ENCODE measurements at regions not wholly inside any gene's neighbourhood (a gene's known extent, or its start where the extent isn't known, plus 50 kb on each side); places are given as distances from the start of the nearest gene placed in this dataset.

DNA sequence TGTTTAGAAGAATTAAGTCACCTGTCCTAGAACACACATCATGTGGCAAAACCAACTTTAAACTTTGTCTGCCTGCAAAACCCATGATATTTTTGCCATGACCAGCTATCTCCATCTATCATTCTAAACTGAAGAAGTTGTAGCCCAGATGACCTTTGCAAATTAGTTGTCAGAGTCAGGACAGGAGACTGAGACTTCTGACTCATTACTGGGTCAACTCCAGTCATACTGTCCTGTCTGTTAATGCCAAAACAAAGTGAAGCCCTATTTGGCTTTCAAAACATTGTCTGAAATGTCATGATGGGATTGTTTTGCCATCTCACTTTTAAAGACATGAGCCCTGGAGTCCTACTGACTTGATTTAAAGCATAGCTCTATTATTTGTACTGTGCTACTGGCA, 365.7 kb upstream of the CPEB2 start:
- Histone ChIP-seq H3K36me3 (ENCODE audit: control insufficient read depth, low read length) (no peaks in the 10 kb centered on the region), H4K20me1 (ENCODE audit: control insufficient read depth, insufficient read depth, low read depth, low read length) (no peaks in the 10 kb centered on the region), H3K79me2 (ENCODE audit: control insufficient read depth, low read length) (no peaks in the 10 kb centered on the region), H3F3A (ENCODE audit: control insufficient read depth, insufficient read depth) (no peaks in the 10 kb centered on the region), H3K4me2 (ENCODE audit: low read length) (no peak overlapping the region), H3K4me3 (ENCODE audit: low read length) (no peak overlapping the region), H3K27ac (ENCODE audit: low read depth, low read length) (no peak overlapping the region), H3K4me1 (ENCODE audit: control insufficient read depth, low read length) (no peaks in the 10 kb centered on the region), H3K27me3 (ENCODE audit: control insufficient read depth, low read length) (no peaks in the 10 kb centered on the region), H3K9me2 (replicated peaks; ENCODE audit: control insufficient read depth, low read length) (no peaks in the 10 kb centered on the region), H3K9me3 (ENCODE audit: control insufficient read depth, insufficient read depth, low read length) (no peaks in the 10 kb centered on the region)
- TF ChIP-seq, protein P1, sequence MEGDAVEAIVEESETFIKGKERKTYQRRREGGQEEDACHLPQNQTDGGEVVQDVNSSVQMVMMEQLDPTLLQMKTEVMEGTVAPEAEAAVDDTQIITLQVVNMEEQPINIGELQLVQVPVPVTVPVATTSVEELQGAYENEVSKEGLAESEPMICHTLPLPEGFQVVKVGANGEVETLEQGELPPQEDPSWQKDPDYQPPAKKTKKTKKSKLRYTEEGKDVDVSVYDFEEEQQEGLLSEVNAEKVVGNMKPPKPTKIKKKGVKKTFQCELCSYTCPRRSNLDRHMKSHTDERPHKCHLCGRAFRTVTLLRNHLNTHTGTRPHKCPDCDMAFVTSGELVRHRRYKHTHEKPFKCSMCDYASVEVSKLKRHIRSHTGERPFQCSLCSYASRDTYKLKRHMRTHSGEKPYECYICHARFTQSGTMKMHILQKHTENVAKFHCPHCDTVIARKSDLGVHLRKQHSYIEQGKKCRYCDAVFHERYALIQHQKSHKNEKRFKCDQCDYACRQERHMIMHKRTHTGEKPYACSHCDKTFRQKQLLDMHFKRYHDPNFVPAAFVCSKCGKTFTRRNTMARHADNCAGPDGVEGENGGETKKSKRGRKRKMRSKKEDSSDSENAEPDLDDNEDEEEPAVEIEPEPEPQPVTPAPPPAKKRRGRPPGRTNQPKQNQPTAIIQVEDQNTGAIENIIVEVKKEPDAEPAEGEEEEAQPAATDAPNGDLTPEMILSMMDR (IDR thresholded peaks at IDR 0.05; ENCODE audit: low read depth, low read length, poor library complexity, severe bottlenecking) = no peak
- no peak for TF ChIP-seq EZH2phosphoT487 (IDR thresholded peaks at IDR 0.05; ENCODE audit: borderline replicate concordance, low read length)

DNA sequence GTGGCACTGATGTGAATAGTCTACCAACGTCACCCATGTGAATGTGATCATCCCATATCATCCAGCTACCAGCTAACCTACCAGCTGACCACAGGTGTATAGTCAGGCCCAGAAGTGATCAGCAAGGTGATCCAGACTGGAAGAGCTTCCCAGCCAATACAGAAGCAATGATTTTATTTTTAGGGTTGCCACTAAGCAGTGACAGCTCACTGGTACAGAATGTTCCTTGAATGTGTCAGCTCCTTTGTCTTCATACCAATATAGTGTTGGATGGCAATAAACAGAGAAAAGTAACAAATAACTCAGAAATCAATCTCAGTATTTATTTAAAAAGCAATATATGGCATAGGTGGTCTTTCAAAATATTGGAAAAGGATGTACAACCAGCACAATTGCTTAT, 361.8 kb upstream of the CPEB2 start:
- Histone ChIP-seq H3K79me2 (ENCODE audit: control insufficient read depth, low read length) (no peaks in the 10 kb centered on the region), H3K27me3 (ENCODE audit: control insufficient read depth, low read length) (no peaks in the 10 kb centered on the region), H4K20me1 (ENCODE audit: control insufficient read depth, insufficient read depth, low read depth, low read length) (no peaks in the 10 kb centered on the region), H3K4me2 (ENCODE audit: low read length) (no peak overlapping the region), H3K9me3 (ENCODE audit: control insufficient read depth, insufficient read depth, low read length) (no peaks in the 10 kb centered on the region), H3K36me3 (ENCODE audit: control insufficient read depth, low read length) (no peaks in the 10 kb centered on the region), H3K9me2 (replicated peaks; ENCODE audit: control insufficient read depth, low read length) (no peaks in the 10 kb centered on the region), H3K4me1 (ENCODE audit: control insufficient read depth, low read length) (no peaks in the 10 kb centered on the region), H3F3A (ENCODE audit: control insufficient read depth, insufficient read depth) (no peaks in the 10 kb centered on the region), H3K4me3 (ENCODE audit: low read length) (no peak overlapping the region), H3K27ac (ENCODE audit: low read depth, low read length) (no peak overlapping the region)
- TF ChIP-seq, protein P1 (IDR thresholded peaks at IDR 0.05; ENCODE audit: low read depth, low read length, poor library complexity, severe bottlenecking) = no peak
- no peak for TF ChIP-seq EZH2phosphoT487 (IDR thresholded peaks at IDR 0.05; ENCODE audit: borderline replicate concordance, low read length)

DNA sequence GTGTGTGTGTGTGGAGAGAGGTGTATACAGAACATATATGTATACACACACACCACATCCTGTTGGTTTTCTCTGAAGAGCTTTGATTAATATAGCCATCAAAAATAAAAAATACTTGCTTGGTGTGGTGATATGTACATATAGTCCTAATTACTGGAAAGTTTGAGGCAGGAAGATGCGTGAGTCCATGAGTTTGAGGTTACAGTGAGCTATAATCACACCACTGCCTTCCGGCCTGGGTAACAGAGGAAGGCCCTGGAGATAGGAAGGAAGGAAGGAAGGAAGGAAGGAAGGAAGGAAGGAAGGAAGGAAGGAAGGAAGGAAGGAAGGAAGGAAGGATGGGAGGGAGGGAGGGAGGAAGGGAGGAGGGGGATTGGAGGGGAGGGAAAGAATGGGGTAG, 360.4 kb upstream of the CPEB2 start:
- no peaks in the 10 kb centered on the region for H3K79me2 ChIP-seq (ENCODE audit: control insufficient read depth, low read length)
- no peak overlapping the region for H3K4me3 ChIP-seq (ENCODE audit: low read length)
- no peaks in the 10 kb centered on the region for H3K9me3 ChIP-seq (ENCODE audit: control insufficient read depth, insufficient read depth, low read length)
- H3F3A ChIP-seq (ENCODE audit: control insufficient read depth, insufficient read depth) = no peaks in the 10 kb centered on the region
- TF ChIP-seq EZH2phosphoT487 (IDR thresholded peaks at IDR 0.05; ENCODE audit: borderline replicate concordance, low read length) = no peak
- TF ChIP-seq, protein P1 (IDR thresholded peaks at IDR 0.05; ENCODE audit: low read depth, low read length, poor library complexity, severe bottlenecking) = no peak
- H3K9me2 ChIP-seq (replicated peaks; ENCODE audit: control insufficient read depth, low read length) = no peaks in the 10 kb centered on the region
- H3K4me1 ChIP-seq (ENCODE audit: control insufficient read depth, low read length) = no peaks in the 10 kb centered on the region
- no peaks in the 10 kb centered on the region for H4K20me1 ChIP-seq (ENCODE audit: control insufficient read depth, insufficient read depth, low read depth, low read length)
- no peak overlapping the region for H3K27ac ChIP-seq (ENCODE audit: low read depth, low read length)
- H3K4me2 ChIP-seq (ENCODE audit: low read length) = no peak overlapping the region
- no peaks in the 10 kb centered on the region for H3K36me3 ChIP-seq (ENCODE audit: control insufficient read depth, low read length)
- no peaks in the 10 kb centered on the region for H3K27me3 ChIP-seq (ENCODE audit: control insufficient read depth, low read length)

Data from DOHH2 (cell line).